ENCODE measurements at regions not wholly inside any gene's neighbourhood (a gene's known extent, or its start where the extent isn't known, plus 50 kb on each side); places are given as distances from the start of the nearest gene placed in this dataset.

DNA sequence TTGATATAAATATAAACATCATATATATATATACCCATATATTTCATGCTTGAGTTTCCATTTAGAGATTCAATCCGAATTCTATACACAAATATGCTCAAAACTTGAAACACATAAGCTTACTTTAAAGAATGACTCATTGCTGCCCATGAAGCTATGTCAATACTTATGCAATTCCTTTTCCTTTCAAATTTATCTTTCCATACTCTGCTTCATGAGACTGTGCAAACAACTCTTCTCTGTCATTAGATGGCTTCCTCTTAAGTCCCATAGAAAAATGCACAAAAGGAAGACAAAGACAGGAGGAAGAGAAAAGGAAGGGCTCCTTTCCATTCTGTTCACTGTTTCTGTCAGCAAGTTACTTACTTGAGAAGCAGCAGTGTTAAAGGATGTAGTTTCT, 895.7 kb upstream of the SORCS1 start:
- peaks cover 5% of the 10 kb centered on the region in 2 experiments; a peak in 3 of 4 replicates for H3K4me1 Mint-ChIP-seq
- no peak overlapping the region for H2BK120ac ChIP-seq (ENCODE audit: low read depth, low read length, poor library complexity, severe bottlenecking)
- H2AK5ac ChIP-seq (ENCODE audit: insufficient read length, low read length): no peak overlapping the region
- H2AFZ ChIP-seq (ENCODE audit: low read length): no peak overlapping the region
- no peak overlapping the region for H3K14ac ChIP-seq (ENCODE audit: insufficient read depth, low read length)
- no peaks in the 10 kb centered on the region for H3K27me3 Mint-ChIP-seq (ENCODE audit: low read depth)
- H3K23me2 ChIP-seq (ENCODE audit: insufficient read length, low read depth, low read length, poor library complexity, severe bottlenecking): no peaks in the 10 kb centered on the region
- H2BK12ac ChIP-seq (ENCODE audit: insufficient read length, low read depth, low read length): no peak overlapping the region
- no peaks in the 10 kb centered on the region for H3K36me3 Mint-ChIP-seq (ENCODE audit: insufficient read depth in 1 of 3, low read depth in 3 of 3)
- H3K56ac ChIP-seq (ENCODE audit: insufficient read length, low read depth, low read length): no peak overlapping the region
- H3K4me1 ChIP-seq (ENCODE audit: insufficient read depth, low read length): no peaks in the 10 kb centered on the region; the same call in 1 of the 2 replicates
- no peak overlapping the region for H3K27ac ChIP-seq (ENCODE audit: insufficient read length, low read depth, low read length)
- no peak overlapping the region for H4K5ac ChIP-seq (ENCODE audit: insufficient read length, low read depth, low read length)
- no peak overlapping the region for H3K4me3 Mint-ChIP-seq
- DNase-seq: no peak
- no peak overlapping the region for H3K4ac ChIP-seq (ENCODE audit: low read depth, low read length)
- H2BK15ac ChIP-seq (ENCODE audit: low read depth, low read length): no peak overlapping the region
- no peaks in the 10 kb centered on the region for H3K79me1 ChIP-seq (ENCODE audit: insufficient read depth, low read depth, low read length, poor library complexity, severe bottlenecking)
- no CpG with 5 or more reads among the region's 1 CpG for WGBS (ENCODE audit: extremely low coverage, insufficient read length, low lambda C conversion rate)
- no peak overlapping the region for H3K4me2 ChIP-seq (ENCODE audit: insufficient read depth, insufficient read length, low read length)
- H3K27ac Mint-ChIP-seq: no peak overlapping the region
- no peaks in the 10 kb centered on the region for H3K79me2 ChIP-seq (ENCODE audit: insufficient read depth, low read length)
- no peak overlapping the region for H3K18ac ChIP-seq (ENCODE audit: insufficient read length, low read depth, low read length)
- no peak overlapping the region for H4K8ac ChIP-seq (replicated peaks; ENCODE audit: insufficient read length, low read depth, low read length)
- no peak overlapping the region for H4K91ac ChIP-seq (ENCODE audit: insufficient read length, low read depth, low read length)
- no peaks in the 10 kb centered on the region for H4K20me1 ChIP-seq (ENCODE audit: control insufficient read depth, insufficient read depth, insufficient read length)
- no peak overlapping the region for H3K23ac ChIP-seq (ENCODE audit: insufficient read length, low read depth, low read length)
- no peaks in the 10 kb centered on the region for H3K9me3 ChIP-seq (ENCODE audit: control insufficient read depth, low read depth, low read length)
- H3K9ac ChIP-seq (ENCODE audit: extremely low read depth, insufficient read length, low read length): no peak overlapping the region
- no peaks in the 10 kb centered on the region for H3K9me3 Mint-ChIP-seq
- H2BK5ac ChIP-seq (ENCODE audit: insufficient read length, low read length): no peak overlapping the region
- no peaks in the 10 kb centered on the region for H3K27me3 ChIP-seq (ENCODE audit: insufficient read depth, low read length)
- TF ChIP-seq, protein P1, sequence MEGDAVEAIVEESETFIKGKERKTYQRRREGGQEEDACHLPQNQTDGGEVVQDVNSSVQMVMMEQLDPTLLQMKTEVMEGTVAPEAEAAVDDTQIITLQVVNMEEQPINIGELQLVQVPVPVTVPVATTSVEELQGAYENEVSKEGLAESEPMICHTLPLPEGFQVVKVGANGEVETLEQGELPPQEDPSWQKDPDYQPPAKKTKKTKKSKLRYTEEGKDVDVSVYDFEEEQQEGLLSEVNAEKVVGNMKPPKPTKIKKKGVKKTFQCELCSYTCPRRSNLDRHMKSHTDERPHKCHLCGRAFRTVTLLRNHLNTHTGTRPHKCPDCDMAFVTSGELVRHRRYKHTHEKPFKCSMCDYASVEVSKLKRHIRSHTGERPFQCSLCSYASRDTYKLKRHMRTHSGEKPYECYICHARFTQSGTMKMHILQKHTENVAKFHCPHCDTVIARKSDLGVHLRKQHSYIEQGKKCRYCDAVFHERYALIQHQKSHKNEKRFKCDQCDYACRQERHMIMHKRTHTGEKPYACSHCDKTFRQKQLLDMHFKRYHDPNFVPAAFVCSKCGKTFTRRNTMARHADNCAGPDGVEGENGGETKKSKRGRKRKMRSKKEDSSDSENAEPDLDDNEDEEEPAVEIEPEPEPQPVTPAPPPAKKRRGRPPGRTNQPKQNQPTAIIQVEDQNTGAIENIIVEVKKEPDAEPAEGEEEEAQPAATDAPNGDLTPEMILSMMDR (conservative IDR thresholded peaks at IDR 0.05): no peak
- no peak overlapping the region for H3T11ph ChIP-seq (ENCODE audit: low read length)
- H2BK20ac ChIP-seq (ENCODE audit: low read depth, low read length, poor library complexity, severe bottlenecking): no peak overlapping the region

Data from H9 (cell line).